ENCODE measurements at regions not wholly inside any gene's neighbourhood (a gene's known extent, or its start where the extent isn't known, plus 50 kb on each side); places are given as distances from the start of the nearest gene placed in this dataset.

DNA sequence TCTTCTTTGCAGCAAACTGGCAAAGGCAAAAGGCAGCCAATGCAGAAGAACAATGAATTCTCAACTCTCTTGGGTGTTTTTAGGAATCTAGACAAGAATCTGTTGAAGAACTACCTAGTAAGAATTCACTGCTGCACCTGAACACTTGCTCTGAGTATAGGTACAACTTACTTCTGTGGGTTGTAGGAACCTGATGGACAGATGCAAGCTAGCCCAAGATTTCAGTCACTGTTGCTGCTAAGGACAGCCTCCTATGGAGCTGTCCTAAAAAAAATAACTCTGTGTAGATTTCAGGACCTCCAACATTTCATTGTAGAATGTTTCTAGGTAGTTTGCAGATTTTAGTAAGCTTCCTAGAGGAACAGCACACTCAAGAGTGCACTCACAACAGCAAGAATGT lies 363.5 kb downstream of the CBLN2 start:
- DNase-seq (ENCODE audit: low spot score) = no peak

GRCh38 chr18:72174972-72175649 lies 369.0 kb downstream of the CBLN2 start:
- no peak overlapping the region for H3K27ac ChIP-seq
- H3K4me3 ChIP-seq = no peak overlapping the region
- no peak for TF ChIP-seq CTCF (IDR thresholded peaks at IDR 0.05)
- no peak for DNase-seq (ENCODE audit: low spot score)

More for the DNA sequence above, 363.5 kb downstream of the CBLN2 start:
- no peak overlapping the region for H3K4me3 ChIP-seq
- no peak for TF ChIP-seq CTCF (IDR thresholded peaks at IDR 0.05)
- H3K27ac ChIP-seq = no peak overlapping the region

DNA sequence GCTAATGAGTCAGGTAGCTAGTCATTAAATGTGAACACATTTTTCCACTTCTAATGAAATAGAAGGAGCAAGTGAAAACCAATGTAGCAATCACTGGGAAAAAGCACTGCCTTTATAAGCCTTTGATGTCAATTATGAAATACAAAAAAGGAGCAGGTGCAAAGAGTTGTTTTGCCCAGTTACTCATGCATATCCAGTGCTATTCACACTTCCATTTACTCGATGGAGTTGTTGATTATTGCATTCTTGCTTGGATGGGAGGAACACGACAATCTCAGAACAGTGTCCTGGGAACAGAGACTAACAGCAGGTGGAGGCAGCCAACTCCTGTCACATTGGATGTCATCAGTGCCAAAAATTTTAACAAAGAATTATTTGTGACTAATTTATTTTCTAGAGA lies 372.5 kb downstream of the CBLN2 start:
- Histone ChIP-seq H3K4me3 (no peak overlapping the region), H3K27ac (no peak overlapping the region)
- no peak for DNase-seq (ENCODE audit: low spot score)
- no peak for TF ChIP-seq CTCF (IDR thresholded peaks at IDR 0.05)

- DNase-seq (ENCODE audit: low spot score) = no peak
- no peak overlapping the region for H3K4me3 ChIP-seq
- no peak overlapping the region for H3K27ac ChIP-seq
- TF ChIP-seq CTCF (IDR thresholded peaks at IDR 0.05) = no peak
Measured at GRCh38 chr18:72161691-72162090, 382.5 kb downstream of the CBLN2 start.

GRCh38 chr18:72160510-72161445 lies 383.4 kb downstream of the CBLN2 start:
- no peak for DNase-seq (ENCODE audit: low spot score)
- TF ChIP-seq CTCF (IDR thresholded peaks at IDR 0.05) = no peak
- H3K27ac ChIP-seq = no peak overlapping the region

DNA sequence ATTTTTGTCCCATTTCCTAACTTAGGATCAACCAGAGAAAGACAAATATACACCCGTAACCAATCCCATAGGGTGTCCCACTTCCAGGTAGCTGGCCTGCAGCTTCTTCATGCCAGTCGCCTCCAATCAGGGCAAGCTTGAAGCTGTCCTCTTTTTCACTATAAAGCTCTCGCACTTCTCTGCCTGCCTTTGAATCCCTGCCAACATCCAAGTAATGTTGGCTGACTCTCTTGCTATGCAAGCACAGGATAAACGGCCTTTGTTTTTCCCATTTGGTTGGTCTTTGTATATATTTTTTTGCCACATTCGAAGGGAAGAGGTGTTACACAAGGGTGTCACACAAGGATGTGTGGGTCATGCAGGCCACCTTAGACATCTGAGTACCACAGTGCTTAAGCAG lies 388.8 kb downstream of the CBLN2 start:
- no peak for TF ChIP-seq CTCF (IDR thresholded peaks at IDR 0.05)
- no peak overlapping the region for H3K4me3 ChIP-seq
- DNase-seq (ENCODE audit: low spot score) = no peak
- no peak overlapping the region for H3K27ac ChIP-seq

More at GRCh38 chr18:72160510-72161445, 383.4 kb downstream of the CBLN2 start:
- H3K4me3 ChIP-seq = no peak overlapping the region
